OCI-LY7 (cell line): ENCODE measurements at regions not wholly inside any gene's neighbourhood (a gene's known extent, or its start where the extent isn't known, plus 50 kb on each side); places are given as distances from the start of the nearest gene placed in this dataset.

Experiments used
- BruUV-seq: library from RNA; stranded (reverse); fragments of 400-500 nt; replicated peaks from 2 replicates; lab custom pipeline; 2021; lab: Mats Ljungman, UMichigan
- CTCF ChIA-PET: fragments of 300-600 bp; sonication (Branson Sonifier 250); formaldehyde crosslinking; loops from one replicate; lab custom pipeline; 2022; ENCODE audit warnings: antibody characterized with exemption; ENCODE audit not compliant: unreplicated experiment; lab: Charles Lee
- POLR2A ChIA-PET: fragments of 300-600 bp; sonication (Branson Sonifier 250); formaldehyde crosslinking; loops from one replicate; lab custom pipeline; 2022; ENCODE audit warnings: antibody characterized with exemption; lab: Charles Lee
- DNase-seq: peaks from one replicate; pipeline ENCODE4 v3.0.0-alpha.2; 2015; ENCODE audit warnings: low spot score
- H2AFZ ChIP-seq: fragments of 200-600 bp; sonication (generic), shearing (Covaris generic); 2 replicates; pipeline ENCODE4 v1.6.1; 2014; ENCODE audit warnings: mild to moderate bottlenecking, antibody characterized with exemption, low read length, moderate library complexity
- H3K27ac ChIP-seq: fragments of 200-600 bp; sonication (generic); 2 replicates; pipeline ENCODE4 v1.5.1; 2014; ENCODE audit warnings: mixed run types, low read depth, mild to moderate bottlenecking, moderate library complexity, low read length, inconsistent platforms; ENCODE audit not compliant: poor library complexity, severe bottlenecking
- H3K36me3 ChIP-seq: fragments of 200-600 bp; sonication (generic); 2 replicates; pipeline ENCODE4 v1.6.1; 2014; ENCODE audit warnings: mild to moderate bottlenecking, antibody characterized with exemption, low read length, moderate library complexity, mixed read lengths; ENCODE audit not compliant: insufficient read depth
- H3K4me1 ChIP-seq: fragments of 200-600 bp; sonication (generic); 2 replicates; pipeline ENCODE4 v1.5.1; 2014; ENCODE audit warnings: mild to moderate bottlenecking, low read length; ENCODE audit not compliant: insufficient read depth, poor library complexity, severe bottlenecking
- H3K4me2 ChIP-seq: fragments of 200-600 bp; sonication (generic); 2 replicates; pipeline ENCODE4 v1.6.1; 2014; ENCODE audit warnings: mild to moderate bottlenecking, low read length
- H3K4me3 ChIP-seq: fragments of 200-600 bp; sonication (generic); 2 replicates; pipeline ENCODE4 v1.5.1; 2014; ENCODE audit warnings: mild to moderate bottlenecking, low read depth, low read length; ENCODE audit not compliant: poor library complexity, severe bottlenecking
- H3K79me2 ChIP-seq: fragments of 200-600 bp; sonication (generic); 2 replicates; pipeline ENCODE4 v1.6.1; 2016; ENCODE audit warnings: low read depth, mild to moderate bottlenecking, low read length, moderate library complexity, mixed read lengths; ENCODE audit not compliant: insufficient read depth
- H3K9me2 ChIP-seq: fragments of 200-600 bp; sonication (generic); 2 replicates; pipeline ENCODE4 v1.6.1; 2016; ENCODE audit warnings: mild to moderate bottlenecking, low read length, mixed read lengths; ENCODE audit not compliant: insufficient read depth
- H3K9me3 ChIP-seq: fragments of 200-600 bp; sonication (generic); 2 replicates; pipeline ENCODE4 v1.6.1; 2014; ENCODE audit warnings: mild to moderate bottlenecking, mixed run types, low read length, mixed read lengths
- H4K20me1 ChIP-seq: fragments of 200-600 bp; sonication (generic); 2 replicates; pipeline ENCODE4 v1.6.1; 2014; ENCODE audit warnings: mild to moderate bottlenecking, antibody characterized with exemption, low read length, moderate library complexity, mixed read lengths; ENCODE audit not compliant: insufficient read depth
- EZH2phosphoT487 ChIP-seq: fragments of 200-600 bp; sonication (generic); IDR thresholded peaks from 2 replicates; pipeline ENCODE4 v1.6.1; 2018; ENCODE audit warnings: low read depth, borderline replicate concordance, mild to moderate bottlenecking, mixed run types, antibody characterized with exemption, low read length, moderate library complexity, mixed read lengths
- intact Hi-C: fragments of 100-400 bp; cut with micrococcal nuclease; formaldehyde crosslinking; loops from one replicate; pipeline ENCODE4 v1.10.0; 2022; ENCODE audit not compliant: unreplicated experiment
- TF ChIP-seq, protein P1 (sequence below): fragments of 200-600 bp; sonication (generic); conservative IDR thresholded peaks from 2 replicates; pipeline ENCODE4 v1.5.1; 2014; ENCODE audit warnings: mild to moderate bottlenecking, antibody characterized with exemption, low read length, moderate library complexity, mixed read lengths

DNA sequence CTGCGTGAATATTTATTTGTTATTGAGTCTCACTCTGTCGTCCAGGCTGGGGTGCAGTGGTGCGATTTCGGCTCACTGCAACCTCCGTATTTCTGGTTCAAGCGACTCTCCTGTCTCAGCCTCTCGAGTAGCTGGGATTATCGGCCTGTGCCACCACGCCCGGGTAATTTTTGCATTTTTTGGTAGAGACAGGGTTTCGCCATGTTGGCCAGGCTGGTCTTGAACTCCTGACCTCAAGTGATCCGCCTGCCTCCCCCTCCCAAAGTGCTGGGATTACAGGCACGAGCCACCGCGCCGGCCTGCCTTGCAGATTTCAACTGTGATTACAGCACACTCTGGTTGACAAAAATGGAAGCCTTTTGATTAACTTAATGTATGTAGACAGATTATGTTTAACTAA, 730.0 kb upstream of the VSTM2A start:
- Histone ChIP-seq H3K4me1 (no peaks in the 10 kb centered on the region), H3K27ac (no peak overlapping the region), H3K4me3 (no peak overlapping the region), H3K9me2 (no peaks in the 10 kb centered on the region), H3K36me3 (no peaks in the 10 kb centered on the region), H4K20me1 (no peaks in the 10 kb centered on the region), H3K4me2 (no peak overlapping the region), H2AFZ (no peak overlapping the region), H3K79me2 (no peaks in the 10 kb centered on the region), H3K9me3 (no peaks in the 10 kb centered on the region)
- no TSS peak for BruUV-seq
- intact Hi-C loops = no loop called here
- no peak for DNase-seq
- POLR2A ChIA-PET = no interaction called here
- CTCF ChIA-PET = no interaction called here
- TF ChIP-seq, protein P1, sequence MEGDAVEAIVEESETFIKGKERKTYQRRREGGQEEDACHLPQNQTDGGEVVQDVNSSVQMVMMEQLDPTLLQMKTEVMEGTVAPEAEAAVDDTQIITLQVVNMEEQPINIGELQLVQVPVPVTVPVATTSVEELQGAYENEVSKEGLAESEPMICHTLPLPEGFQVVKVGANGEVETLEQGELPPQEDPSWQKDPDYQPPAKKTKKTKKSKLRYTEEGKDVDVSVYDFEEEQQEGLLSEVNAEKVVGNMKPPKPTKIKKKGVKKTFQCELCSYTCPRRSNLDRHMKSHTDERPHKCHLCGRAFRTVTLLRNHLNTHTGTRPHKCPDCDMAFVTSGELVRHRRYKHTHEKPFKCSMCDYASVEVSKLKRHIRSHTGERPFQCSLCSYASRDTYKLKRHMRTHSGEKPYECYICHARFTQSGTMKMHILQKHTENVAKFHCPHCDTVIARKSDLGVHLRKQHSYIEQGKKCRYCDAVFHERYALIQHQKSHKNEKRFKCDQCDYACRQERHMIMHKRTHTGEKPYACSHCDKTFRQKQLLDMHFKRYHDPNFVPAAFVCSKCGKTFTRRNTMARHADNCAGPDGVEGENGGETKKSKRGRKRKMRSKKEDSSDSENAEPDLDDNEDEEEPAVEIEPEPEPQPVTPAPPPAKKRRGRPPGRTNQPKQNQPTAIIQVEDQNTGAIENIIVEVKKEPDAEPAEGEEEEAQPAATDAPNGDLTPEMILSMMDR = no peak
- TF ChIP-seq EZH2phosphoT487 = no peak

DNA sequence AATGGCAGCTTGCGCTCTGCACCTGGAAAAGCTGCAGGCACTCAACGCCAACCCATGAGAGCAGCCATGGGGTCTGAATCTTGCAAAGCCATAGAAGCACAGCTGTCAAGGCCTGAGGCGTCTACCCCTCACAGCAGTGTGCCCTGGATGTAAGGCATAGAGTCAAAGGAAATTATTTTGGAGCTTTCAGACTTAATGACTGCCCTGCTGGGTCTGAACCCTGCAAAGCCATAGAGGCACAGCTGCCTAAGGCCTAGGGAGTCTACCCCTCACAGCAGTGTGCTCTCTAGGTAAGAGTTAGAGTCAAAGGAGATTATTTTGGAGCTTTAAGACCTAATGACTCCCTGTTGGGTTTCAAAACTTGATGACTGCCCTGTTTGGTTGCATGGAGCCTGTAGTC, 706.9 kb upstream of the VSTM2A start:
- no peak overlapping the region for H3K27ac ChIP-seq
- H3K9me2 ChIP-seq = no peaks in the 10 kb centered on the region
- H3K9me3 ChIP-seq = no peaks in the 10 kb centered on the region
- ChIA-PET CTCF (no interaction called here), POLR2A (no interaction called here)
- H3K79me2 ChIP-seq = no peaks in the 10 kb centered on the region
- intact Hi-C loops = no loop called here
- H3K4me2 ChIP-seq = no peak overlapping the region
- TF ChIP-seq, protein P1 = no peak
- TF ChIP-seq EZH2phosphoT487 = no peak
- no TSS peak for BruUV-seq
- H3K36me3 ChIP-seq = no peaks in the 10 kb centered on the region
- H3K4me1 ChIP-seq = no peaks in the 10 kb centered on the region
- no peak overlapping the region for H2AFZ ChIP-seq
- DNase-seq = no peak
- H3K4me3 ChIP-seq = no peak overlapping the region
- H4K20me1 ChIP-seq = no peaks in the 10 kb centered on the region

DNA sequence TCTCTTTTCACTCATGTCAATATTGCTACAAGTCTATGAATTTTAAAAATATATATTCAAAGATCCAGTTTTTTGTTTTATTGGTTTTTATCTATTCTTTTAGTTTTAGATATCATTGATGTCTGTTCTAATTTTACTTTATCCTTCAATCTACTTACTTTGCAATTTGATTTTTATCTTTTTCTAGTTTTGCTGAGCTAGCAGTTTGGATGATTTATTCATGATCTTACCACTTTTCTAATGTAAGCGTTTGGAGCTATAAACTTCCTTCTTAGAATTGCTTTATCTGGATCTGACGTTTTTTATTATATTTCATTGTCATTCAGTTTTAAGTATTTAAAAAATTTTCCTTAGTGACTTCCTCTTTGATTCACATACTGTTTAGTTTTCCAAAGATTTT, 664.5 kb upstream of the VSTM2A start:
- no peak for DNase-seq
- Histone ChIP-seq H3K9me3 (no peaks in the 10 kb centered on the region), H3K4me3 (no peak overlapping the region), H3K27ac (no peak overlapping the region), H3K36me3 (no peaks in the 10 kb centered on the region), H3K79me2 (no peaks in the 10 kb centered on the region), H4K20me1 (no peaks in the 10 kb centered on the region), H2AFZ (no peak overlapping the region), H3K4me2 (no peak overlapping the region), H3K9me2 (no peaks in the 10 kb centered on the region), H3K4me1 (no peaks in the 10 kb centered on the region)
- intact Hi-C loops = no loop called here
- CTCF ChIA-PET = no interaction called here
- TF ChIP-seq, protein P1 = no peak
- TF ChIP-seq EZH2phosphoT487 = no peak
- POLR2A ChIA-PET = interaction anchor here (0.6 kb wide), 1 partner anchor 738 kb away, joined by 3 read pairs; no protein-coding TSS in a partner anchor
- no TSS peak for BruUV-seq
